BJ (cell line): ENCODE measurements at regions not wholly inside any gene's neighbourhood (a gene's known extent, or its start where the extent isn't known, plus 50 kb on each side); places are given as distances from the start of the nearest gene placed in this dataset.

Source experiments
- CTCF ChIA-PET: fragments of 350-600 bp; formaldehyde crosslinking; extraction: SDS; loops from one replicate; lab custom pipeline; 2021; ENCODE audit warnings: antibody characterized with exemption, inconsistent platforms; lab: Yijun Ruan, JAX
- POLR2A ChIA-PET: fragments of 300-600 bp; sonication (Branson Sonifier 250); formaldehyde crosslinking; extraction: SDS; loops from one replicate; lab custom pipeline; 2021; ENCODE audit warnings: antibody characterized with exemption; lab: Charles Lee
- DNase-seq: peaks from one replicate; pipeline ENCODE4 v3.0.0-alpha.2; 2011; ENCODE audit warnings: low read depth
- H3K27me3 ChIP-seq: 2 replicates; pipeline ENCODE4 v1.6.0; 2011; ENCODE audit warnings: low read length; ENCODE audit not compliant: control insufficient read depth, insufficient read depth
- H3K36me3 ChIP-seq: 2 replicates; pipeline ENCODE4 v1.5.1; 2011; ENCODE audit warnings: low read length; ENCODE audit not compliant: control insufficient read depth, insufficient read depth
- H3K4me3 ChIP-seq: 2 replicates; pipeline ENCODE4 v1.5.1; 2011; ENCODE audit warnings: low read depth, mild to moderate bottlenecking, control low read depth, low read length
- CTCF ChIP-seq: IDR thresholded peaks from 2 replicates; pipeline ENCODE4 v1.5.1; 2011; ENCODE audit warnings: low read depth, mild to moderate bottlenecking, control low read depth, inconsistent platforms, low read length, moderate library complexity; ENCODE audit not compliant: insufficient read depth

- ChIA-PET CTCF (no interaction called here), POLR2A (no interaction called here)
- Histone ChIP-seq H3K27me3 (no peaks in the 10 kb centered on the region), H3K4me3 (no peak overlapping the region), H3K36me3 (no peaks in the 10 kb centered on the region)
- no peak for DNase-seq
- TF ChIP-seq CTCF, result no peak
These were observed 310.8 kb upstream of the KLF12 start for GRCh38 chr13:74444864-74445479.

GRCh38 chr13:74444161-74444571 is 310.0 kb upstream of the KLF12 start:
- Histone ChIP-seq H3K27me3 (no peaks in the 10 kb centered on the region), H3K36me3 (no peaks in the 10 kb centered on the region), H3K4me3 (no peak overlapping the region)
- POLR2A ChIA-PET, result no interaction called here
- CTCF ChIA-PET, result no interaction called here
- no peak for TF ChIP-seq CTCF
- DNase-seq, result no peak

- ChIA-PET POLR2A (interaction anchor here (0.5 kb wide), 1 partner anchor 615 kb away, joined by 3 read pairs; no protein-coding TSS in a partner anchor), CTCF (no interaction called here)
- no peak for TF ChIP-seq CTCF
- peak; percentile 47 for DNase-seq
- no peak overlapping the region for H3K4me3 ChIP-seq
- no peaks in the 10 kb centered on the region for H3K36me3 ChIP-seq
- no peaks in the 10 kb centered on the region for H3K27me3 ChIP-seq
These were observed 309.4 kb upstream of the KLF12 start for GRCh38 chr13:74443631-74444030.

DNA sequence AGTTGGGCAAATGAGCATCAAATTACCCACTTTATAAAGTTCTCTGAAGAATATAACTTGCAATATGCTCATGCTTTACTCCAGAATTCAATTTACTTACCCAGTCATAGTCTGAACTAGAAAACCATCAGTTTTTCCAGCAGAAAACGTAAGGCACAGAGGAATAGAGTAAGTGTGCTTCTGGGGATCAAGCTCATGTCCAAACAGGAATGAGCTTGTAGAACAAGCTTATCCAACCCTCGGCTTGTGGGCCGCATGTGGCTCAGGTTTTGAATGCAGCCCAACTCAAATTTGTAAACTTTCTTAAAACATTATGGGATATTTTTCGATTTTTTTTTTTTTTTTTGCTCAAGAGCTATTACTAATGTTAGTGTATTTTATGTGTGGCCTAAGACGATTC is 308.5 kb upstream of the KLF12 start:
- DNase-seq, result no peak
- Histone ChIP-seq H3K27me3 (no peaks in the 10 kb centered on the region), H3K36me3 (no peaks in the 10 kb centered on the region), H3K4me3 (no peak overlapping the region)
- POLR2A ChIA-PET, result no interaction called here
- CTCF ChIA-PET, result no interaction called here
- no peak for TF ChIP-seq CTCF

GRCh38 chr13:74438901-74439300 is 304.7 kb upstream of the KLF12 start:
- DNase-seq, result no peak
- TF ChIP-seq CTCF, result no peak
- POLR2A ChIA-PET, result no interaction called here
- CTCF ChIA-PET, result interaction anchor here (1.0 kb wide), 1 partner anchor 781 kb away, joined by 3 read pairs; no protein-coding TSS in a partner anchor
- Histone ChIP-seq H3K4me3 (no peak overlapping the region), H3K27me3 (0 out of 2 replicates have a peak, but pooled peaks cover 1% of the 10 kb centered on the region), H3K36me3 (no peaks in the 10 kb centered on the region)
